HG03135 (cell line): ENCODE measurements at regions not wholly inside any gene's neighbourhood (a gene's known extent, or its start where the extent isn't known, plus 50 kb on each side); places are given as distances from the start of the nearest gene placed in this dataset.
"Not testable (repeated sequence)": the region's sequence is repeated elsewhere in the genome, so short reads cannot be mapped to it uniquely, and the experiment has no call there.

Source experiments
- ATAC-seq: cut with Tn5 transposase; IDR thresholded peaks from one replicate; pipeline ENCODE4 v1.9.1; 2021; ENCODE audit warnings: mild to moderate bottlenecking, moderate library complexity; ENCODE audit not compliant: unreplicated experiment

DNA sequence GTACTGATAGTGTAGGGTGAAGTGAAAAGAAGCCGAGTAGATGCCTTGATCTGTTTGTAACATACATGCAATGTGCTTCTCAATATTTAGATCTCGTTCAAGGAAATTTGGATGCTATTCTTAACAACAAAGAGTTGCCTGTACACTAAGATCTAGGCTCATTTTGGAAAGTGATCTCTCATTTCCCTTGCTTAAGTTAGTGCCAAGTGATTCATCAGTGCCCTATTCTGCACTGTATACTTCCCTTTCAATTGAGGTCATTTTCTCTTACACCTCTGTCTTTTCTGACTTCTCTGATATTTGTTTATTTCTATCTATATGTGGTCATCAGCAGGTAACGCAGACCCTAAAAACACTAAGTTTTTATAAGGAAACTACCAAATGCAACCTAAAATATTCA lies 528.6 kb upstream of the PTPRD start:
- no peak for ATAC-seq

GRCh38 chr9:11142965-11143738 lies 530.4 kb upstream of the PTPRD start:
- ATAC-seq = no peak

GRCh38 chr9:11144746-11145145 lies 531.9 kb upstream of the PTPRD start:
- ATAC-seq = no peak

GRCh38 chr9:11148189-11148588 lies 535.4 kb upstream of the PTPRD start:
- ATAC-seq = no peak

DNA sequence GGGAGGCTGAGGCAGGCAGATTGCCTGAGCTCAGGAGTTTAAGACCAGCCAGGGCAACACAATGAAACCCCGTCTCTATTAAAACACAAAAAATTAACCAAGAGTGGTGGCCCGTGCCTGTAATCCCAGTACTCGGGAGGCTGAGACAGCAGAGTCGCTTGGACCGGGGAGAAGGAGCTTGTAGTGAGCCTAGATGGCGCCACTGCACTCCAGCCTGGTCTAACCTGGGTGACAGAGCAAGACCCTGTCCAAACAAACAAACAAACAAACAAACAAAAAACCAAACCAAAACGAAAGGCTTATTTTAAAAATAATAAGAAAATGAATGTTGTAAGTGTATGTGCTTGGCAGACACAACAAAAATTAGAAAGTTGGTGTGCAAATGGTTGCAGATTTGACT lies 536.3 kb upstream of the PTPRD start:
- no peak for ATAC-seq

DNA sequence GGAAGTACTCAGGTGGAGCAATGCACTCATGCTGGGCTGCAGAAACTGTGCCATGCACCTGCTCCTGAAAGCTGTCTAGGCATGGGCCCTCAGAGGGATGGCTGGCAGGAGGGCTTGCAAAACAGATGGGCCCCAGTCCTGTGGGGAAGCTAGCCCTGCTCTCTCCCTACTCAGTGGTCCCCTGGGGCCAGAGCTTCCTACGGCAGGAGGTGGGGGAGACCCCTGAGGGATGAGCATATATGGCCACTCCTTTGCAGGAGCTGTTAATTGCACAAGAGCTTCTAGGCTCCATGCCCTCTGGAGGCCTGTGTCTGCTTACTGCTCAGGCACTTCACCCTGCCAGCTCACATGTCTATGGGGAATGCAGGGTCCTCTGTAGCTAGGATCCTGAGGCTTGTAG lies 545.3 kb upstream of the PTPRD start:
- no peak for ATAC-seq

- ATAC-seq = no peak
Measured at GRCh38 chr9:11158676-11159075, 545.9 kb upstream of the PTPRD start.

GRCh38 chr9:11159318-11159862 lies 546.6 kb upstream of the PTPRD start:
- no peak for ATAC-seq

DNA sequence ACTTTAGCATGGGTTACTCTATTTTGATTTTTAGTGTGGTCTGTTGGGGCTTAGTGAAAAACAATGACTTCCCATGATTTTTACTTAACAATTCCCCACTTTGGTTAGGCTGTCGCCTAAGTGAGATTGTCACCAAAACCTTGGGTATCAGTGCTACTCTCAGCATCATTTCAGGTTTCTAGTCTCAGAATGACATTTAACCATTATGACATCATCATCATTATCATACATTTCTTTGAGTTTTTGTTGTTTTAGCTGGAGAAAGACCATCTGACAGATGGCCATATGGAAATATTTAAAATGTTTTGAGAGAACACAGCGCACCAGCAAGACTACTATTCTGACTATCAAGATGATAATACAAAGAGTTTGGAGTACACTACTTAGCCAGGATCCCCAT lies 551.0 kb upstream of the PTPRD start:
- ATAC-seq = no peak

DNA sequence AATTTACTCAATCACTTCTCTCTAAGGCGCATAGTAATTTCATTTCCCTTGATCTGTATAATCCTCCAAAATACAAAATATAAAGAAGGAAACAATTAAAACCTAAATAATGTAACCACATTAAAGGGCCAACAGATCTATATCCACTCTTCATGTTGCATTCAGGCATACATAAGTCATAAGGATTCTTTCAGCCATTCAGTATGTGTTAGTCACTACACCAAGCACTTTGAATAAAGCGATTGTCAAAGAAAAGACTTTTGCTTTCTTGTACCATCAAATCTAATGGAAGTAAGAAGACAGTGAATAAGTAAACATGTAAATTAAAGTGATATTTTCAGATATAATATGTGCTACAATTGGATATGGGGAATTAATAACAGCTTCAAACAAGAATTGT lies 569.2 kb upstream of the PTPRD start:
- no peak for ATAC-seq

DNA sequence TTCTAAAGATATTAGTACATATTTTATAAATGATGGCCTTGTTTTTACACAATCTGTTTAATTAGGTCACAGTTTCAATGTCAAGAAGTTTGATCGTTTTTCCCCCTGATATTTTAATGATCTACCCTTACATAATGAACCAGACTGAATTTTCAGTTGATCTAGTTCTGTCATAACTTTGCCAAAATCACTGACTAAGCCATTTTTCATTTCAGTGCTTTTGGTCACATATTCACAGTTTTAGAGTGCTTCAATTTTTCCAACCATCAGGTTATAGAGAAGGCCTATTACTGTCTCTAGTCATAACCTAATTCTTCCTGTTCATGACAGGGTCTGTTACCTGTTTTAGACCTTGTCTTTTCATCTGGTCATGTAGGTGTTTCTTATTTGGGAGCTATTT lies 577.9 kb upstream of the PTPRD start:
- no peak for ATAC-seq

DNA sequence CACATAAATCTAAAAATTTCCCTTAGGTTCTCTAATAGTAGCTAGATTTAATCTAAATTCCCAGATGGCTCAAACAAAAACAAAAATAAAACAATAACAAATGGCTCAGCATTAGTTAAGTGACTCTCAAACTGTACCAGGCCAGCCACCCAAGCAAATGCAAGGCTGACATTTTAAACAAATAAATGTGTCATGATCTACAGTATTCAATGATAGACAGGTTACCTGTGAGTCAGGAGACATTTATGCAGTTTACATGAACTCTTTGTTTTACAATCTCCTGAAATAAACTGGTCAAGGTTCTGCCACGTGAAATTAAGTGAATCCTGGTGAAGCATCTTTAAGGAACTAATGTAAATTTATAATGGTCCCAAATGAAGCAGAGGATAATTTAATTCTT lies 580.2 kb upstream of the PTPRD start:
- ATAC-seq = no peak

DNA sequence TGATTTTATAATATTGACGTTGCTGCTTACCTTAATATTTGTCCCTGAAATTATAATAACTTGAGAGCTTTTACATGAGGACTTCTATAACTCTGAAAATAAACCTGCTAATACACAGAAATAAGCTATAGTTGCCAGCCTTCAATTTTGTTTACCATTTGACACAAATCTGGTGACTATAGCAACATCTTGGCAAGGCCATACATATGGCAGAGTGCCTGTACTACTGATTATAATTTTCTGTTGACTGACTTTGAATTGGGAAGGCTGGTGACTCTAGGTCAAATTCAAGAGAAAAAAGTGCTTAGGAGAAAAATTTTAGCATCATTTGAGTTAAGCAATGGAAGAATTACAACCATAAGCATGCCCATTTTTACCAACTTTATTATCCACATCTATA lies 581.4 kb upstream of the PTPRD start:
- no peak for ATAC-seq

- ATAC-seq = not testable (repeated sequence)
Measured at GRCh38 chr9:11196840-11197365, 584.1 kb upstream of the PTPRD start.

DNA sequence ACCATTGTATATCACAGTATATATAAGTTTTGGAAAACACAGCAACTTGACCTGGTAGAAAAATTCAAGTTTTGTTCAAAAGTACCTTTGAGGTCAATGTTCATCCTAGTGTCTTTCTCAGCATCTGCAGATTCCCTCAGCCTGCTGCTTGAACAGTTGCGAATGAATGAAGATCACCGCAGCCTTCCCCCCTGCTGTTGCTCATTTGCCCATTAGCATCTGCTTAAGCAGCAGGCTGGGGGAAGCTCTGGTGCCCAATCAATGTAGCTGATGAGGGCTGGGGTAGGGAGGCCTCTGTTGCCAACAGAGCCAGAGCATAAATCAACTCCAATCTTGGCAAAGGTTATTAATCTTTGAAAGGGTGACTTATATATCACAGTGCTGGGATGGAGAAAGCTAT lies 586.5 kb upstream of the PTPRD start:
- no peak for ATAC-seq

DNA sequence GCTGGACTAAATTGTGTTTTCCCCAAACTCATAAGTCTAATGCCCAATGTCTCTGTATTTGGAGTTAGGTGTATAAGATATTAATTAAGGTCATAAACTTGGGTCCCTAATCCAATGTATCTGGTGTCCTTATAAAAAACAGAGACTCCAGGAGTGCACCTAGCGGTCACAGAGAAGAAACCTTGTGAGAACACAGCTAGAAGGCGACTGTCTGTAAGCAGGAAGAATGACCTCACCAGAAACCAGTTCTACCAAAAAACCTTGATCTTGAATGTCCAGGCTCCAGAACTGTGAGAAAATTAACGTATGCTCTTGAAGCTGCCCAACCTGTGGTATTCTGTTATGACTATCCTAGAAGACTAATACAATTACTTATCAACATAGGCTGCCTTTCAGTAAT lies 591.7 kb upstream of the PTPRD start:
- ATAC-seq = no peak

- ATAC-seq = no peak
Measured at GRCh38 chr9:11206925-11207324, 594.1 kb upstream of the PTPRD start.

GRCh38 chr9:11233696-11234095 lies 620.9 kb upstream of the PTPRD start:
- ATAC-seq = no peak

- ATAC-seq = no peak
Measured at GRCh38 chr9:11235061-11235460, 622.3 kb upstream of the PTPRD start.

GRCh38 chr9:11241779-11242178 lies 629.0 kb upstream of the PTPRD start:
- no peak for ATAC-seq

DNA sequence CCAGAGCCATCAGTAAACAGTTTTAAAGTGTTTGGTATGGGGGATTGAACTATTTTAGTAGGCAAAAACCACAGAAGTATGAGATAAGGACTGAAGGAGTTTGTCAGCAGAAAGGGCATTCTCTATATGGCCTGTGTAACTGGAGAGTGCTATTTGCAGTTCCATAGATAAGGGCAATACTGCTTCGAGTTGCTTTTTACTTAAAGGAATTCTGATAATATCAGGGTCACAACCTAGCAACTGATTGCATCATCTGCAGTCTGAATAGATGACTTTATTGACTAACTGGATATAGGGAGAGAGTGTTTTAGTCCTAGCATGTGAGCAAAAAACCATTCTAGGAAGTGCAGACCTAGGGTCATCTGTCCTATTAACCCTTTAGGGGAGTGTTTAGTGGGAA lies 645.2 kb upstream of the PTPRD start:
- no peak for ATAC-seq

DNA sequence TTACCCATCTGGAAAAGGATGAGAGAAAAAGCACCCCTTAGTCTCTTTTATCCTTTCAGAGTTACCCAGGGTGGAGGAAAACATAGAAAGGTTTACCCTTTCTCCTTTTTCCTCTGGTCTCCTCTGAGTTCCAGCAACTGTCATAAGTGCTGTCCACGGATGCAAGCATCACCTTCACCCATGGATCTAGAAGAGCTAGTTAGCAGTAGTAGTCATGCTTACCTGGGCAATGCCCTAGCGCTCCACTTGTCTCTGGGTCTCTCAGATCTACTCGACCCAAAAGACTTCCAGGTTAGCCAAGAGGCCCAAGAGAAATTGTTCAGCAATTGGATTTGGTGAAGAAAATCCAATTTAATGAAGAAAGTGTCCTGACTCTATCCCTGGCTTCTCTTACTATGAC lies 656.2 kb upstream of the PTPRD start:
- no peak for ATAC-seq
